ENCODE measurements at regions not wholly inside any gene's neighbourhood (a gene's known extent, or its start where the extent isn't known, plus 50 kb on each side); places are given as distances from the start of the nearest gene placed in this dataset.
A peak's percentile ranks its signal among the peaks of the same experiment; 100 is the strongest.

DNA sequence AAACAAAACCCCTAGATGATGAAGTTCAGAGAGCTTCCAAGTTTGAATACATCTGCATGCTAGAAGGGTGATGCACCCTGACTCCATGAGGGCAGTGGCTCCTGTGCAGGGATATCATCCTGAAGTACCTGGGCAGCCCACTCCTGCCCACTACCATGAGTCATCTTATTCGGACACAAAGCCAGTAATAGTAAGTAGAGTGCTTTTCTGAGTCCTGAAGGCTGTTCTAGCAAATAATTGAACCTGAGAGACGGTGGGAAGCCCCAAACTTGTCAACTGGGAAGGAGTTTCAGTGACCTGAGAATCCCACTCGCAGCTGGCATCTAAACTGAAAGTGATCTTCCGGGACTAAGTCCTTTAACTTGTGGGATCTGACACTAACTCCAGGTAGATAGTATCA lies 152.9 kb upstream of the COL21A1 start:
- H3K27ac ChIP-seq (ENCODE audit: insufficient read length, low read depth, low read length): no peak overlapping the region
- WGBS (ENCODE audit: extremely low coverage, insufficient read length, low lambda C conversion rate): no CpG with 5 or more reads among the region's 4 CpGs
- no peak overlapping the region for H3K23ac ChIP-seq (ENCODE audit: insufficient read length, low read depth, low read length)
- no peak overlapping the region for H2AK5ac ChIP-seq (ENCODE audit: insufficient read length, low read length)
- no peak overlapping the region for H3K14ac ChIP-seq (ENCODE audit: insufficient read depth, low read length)
- H4K5ac ChIP-seq (ENCODE audit: insufficient read length, low read depth, low read length): no peak overlapping the region
- H3K4me2 ChIP-seq (ENCODE audit: insufficient read depth, insufficient read length, low read length): no peak overlapping the region
- TF ChIP-seq, protein P1, sequence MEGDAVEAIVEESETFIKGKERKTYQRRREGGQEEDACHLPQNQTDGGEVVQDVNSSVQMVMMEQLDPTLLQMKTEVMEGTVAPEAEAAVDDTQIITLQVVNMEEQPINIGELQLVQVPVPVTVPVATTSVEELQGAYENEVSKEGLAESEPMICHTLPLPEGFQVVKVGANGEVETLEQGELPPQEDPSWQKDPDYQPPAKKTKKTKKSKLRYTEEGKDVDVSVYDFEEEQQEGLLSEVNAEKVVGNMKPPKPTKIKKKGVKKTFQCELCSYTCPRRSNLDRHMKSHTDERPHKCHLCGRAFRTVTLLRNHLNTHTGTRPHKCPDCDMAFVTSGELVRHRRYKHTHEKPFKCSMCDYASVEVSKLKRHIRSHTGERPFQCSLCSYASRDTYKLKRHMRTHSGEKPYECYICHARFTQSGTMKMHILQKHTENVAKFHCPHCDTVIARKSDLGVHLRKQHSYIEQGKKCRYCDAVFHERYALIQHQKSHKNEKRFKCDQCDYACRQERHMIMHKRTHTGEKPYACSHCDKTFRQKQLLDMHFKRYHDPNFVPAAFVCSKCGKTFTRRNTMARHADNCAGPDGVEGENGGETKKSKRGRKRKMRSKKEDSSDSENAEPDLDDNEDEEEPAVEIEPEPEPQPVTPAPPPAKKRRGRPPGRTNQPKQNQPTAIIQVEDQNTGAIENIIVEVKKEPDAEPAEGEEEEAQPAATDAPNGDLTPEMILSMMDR (conservative IDR thresholded peaks at IDR 0.05): no peak
- no peak overlapping the region for H2BK120ac ChIP-seq (ENCODE audit: low read depth, low read length, poor library complexity, severe bottlenecking)
- no peaks in the 10 kb centered on the region for H3K27me3 ChIP-seq (ENCODE audit: insufficient read depth, low read length)
- no peaks in the 10 kb centered on the region for H3K79me2 ChIP-seq (ENCODE audit: insufficient read depth, low read length)
- H3K27ac Mint-ChIP-seq: 0 out of 7 replicates have a peak overlapping the region, but pooled peaks of 2 of the 3 experiments have one; percentile 9 to 69
- H3K4ac ChIP-seq (ENCODE audit: low read depth, low read length): no peak overlapping the region
- H3K9me3 ChIP-seq (ENCODE audit: control insufficient read depth, low read depth, low read length): no peaks in the 10 kb centered on the region
- no peaks in the 10 kb centered on the region for H4K20me1 ChIP-seq (ENCODE audit: control insufficient read depth, insufficient read depth, insufficient read length)
- no peak for DNase-seq
- H3K4me1 ChIP-seq (ENCODE audit: insufficient read depth, low read length): no peaks in the 10 kb centered on the region; the same call in 1 of the 2 replicates
- no peak overlapping the region for H4K8ac ChIP-seq (replicated peaks; ENCODE audit: insufficient read length, low read depth, low read length)
- no peak overlapping the region for H2BK20ac ChIP-seq (ENCODE audit: low read depth, low read length, poor library complexity, severe bottlenecking)
- no peak overlapping the region for H3T11ph ChIP-seq (ENCODE audit: low read length)
- H2AFZ ChIP-seq (ENCODE audit: low read length): no peak overlapping the region
- H3K56ac ChIP-seq (ENCODE audit: insufficient read length, low read depth, low read length): no peak overlapping the region
- no peak overlapping the region for H3K18ac ChIP-seq (ENCODE audit: insufficient read length, low read depth, low read length)
- H3K9ac ChIP-seq (ENCODE audit: extremely low read depth, insufficient read length, low read length): no peak overlapping the region
- H4K91ac ChIP-seq (ENCODE audit: insufficient read length, low read depth, low read length): no peak overlapping the region
- H2BK15ac ChIP-seq (ENCODE audit: low read depth, low read length): no peak overlapping the region
- peaks cover 6 to 12% of the 10 kb centered on the region in 2 experiments for H3K9me3 Mint-ChIP-seq
- no peaks in the 10 kb centered on the region for H3K23me2 ChIP-seq (ENCODE audit: insufficient read length, low read depth, low read length, poor library complexity, severe bottlenecking)
- H3K4me3 Mint-ChIP-seq: no peak overlapping the region
- no peaks in the 10 kb centered on the region for H3K79me1 ChIP-seq (ENCODE audit: insufficient read depth, low read depth, low read length, poor library complexity, severe bottlenecking)
- H2BK5ac ChIP-seq (ENCODE audit: insufficient read length, low read length): no peak overlapping the region
- no peaks in the 10 kb centered on the region for H3K27me3 Mint-ChIP-seq (ENCODE audit: low read depth)
- H3K4me1 Mint-ChIP-seq: peaks cover 10 to 14% of the 10 kb centered on the region in 2 experiments
- H3K36me3 Mint-ChIP-seq (ENCODE audit: insufficient read depth in 1 of 3, low read depth in 3 of 3): peaks cover 0 to 16% (median 2%) of the 10 kb centered on the region in 3 experiments; a peak in 4 of 7 replicates
- no peak overlapping the region for H2BK12ac ChIP-seq (ENCODE audit: insufficient read length, low read depth, low read length)
